ENCODE measurements at regions not wholly inside any gene's neighbourhood (a gene's known extent, or its start where the extent isn't known, plus 50 kb on each side); places are given as distances from the start of the nearest gene placed in this dataset.

GRCh38 chr10:10043083-10043482 lies 974.6 kb upstream of the CELF2 start:
- SMC1A ChIA-PET (ENCODE audit: uncharacterized antibody, unreplicated experiment): no interaction called here
- Histone ChIP-seq H3K4me2 (ENCODE audit: control insufficient read depth, insufficient read depth) (no peak overlapping the region), H3K4me1 (ENCODE audit: control insufficient read depth, insufficient read depth, low read length) (no peaks in the 10 kb centered on the region), H3K9me3 (replicated peaks; ENCODE audit: control insufficient read depth, insufficient read depth, low read length) (no peaks in the 10 kb centered on the region), H3K79me2 (ENCODE audit: control insufficient read depth, insufficient read depth, low read length) (no peaks in the 10 kb centered on the region), H4K20me1 (ENCODE audit: control insufficient read depth, insufficient read depth) (no peaks in the 10 kb centered on the region), H3K36me3 (ENCODE audit: control insufficient read depth in 2 of 2, insufficient read depth in 2 of 2, low read length in 1 of 2) (no peaks in the 10 kb centered on the region), H2AFZ (ENCODE audit: control insufficient read depth, low read depth, low read length) (no peak overlapping the region), H3K27ac (ENCODE audit: control insufficient read depth, insufficient read depth) (no peak overlapping the region), H3K4me3 (no peak overlapping the region), H3K9ac (ENCODE audit: control insufficient read depth, insufficient read depth, low read length) (no peak overlapping the region), H3K27me3 (replicated peaks in 1 of 2; ENCODE audit: control insufficient read depth in 2 of 2, insufficient read depth in 2 of 2, low read length in 1 of 2) (no peaks in the 10 kb centered on the region)
- in situ Hi-C loops (cut with MboI) (no loop called here), intact Hi-C loops (cut with micrococcal nuclease; ENCODE audit: unreplicated experiment) (no loop called here)
- DNase-seq (ENCODE audit: low read depth, low spot score) (no peak), ATAC-seq (no peak), FAIRE-seq (no peak)
- no TSS peak for BruUV-seq (replicated peaks)
- CTCF ChIA-PET: no interaction called here
- RAD21 ChIA-PET (ENCODE audit: unreplicated experiment): no interaction called here
- TF ChIP-seq, protein P1, sequence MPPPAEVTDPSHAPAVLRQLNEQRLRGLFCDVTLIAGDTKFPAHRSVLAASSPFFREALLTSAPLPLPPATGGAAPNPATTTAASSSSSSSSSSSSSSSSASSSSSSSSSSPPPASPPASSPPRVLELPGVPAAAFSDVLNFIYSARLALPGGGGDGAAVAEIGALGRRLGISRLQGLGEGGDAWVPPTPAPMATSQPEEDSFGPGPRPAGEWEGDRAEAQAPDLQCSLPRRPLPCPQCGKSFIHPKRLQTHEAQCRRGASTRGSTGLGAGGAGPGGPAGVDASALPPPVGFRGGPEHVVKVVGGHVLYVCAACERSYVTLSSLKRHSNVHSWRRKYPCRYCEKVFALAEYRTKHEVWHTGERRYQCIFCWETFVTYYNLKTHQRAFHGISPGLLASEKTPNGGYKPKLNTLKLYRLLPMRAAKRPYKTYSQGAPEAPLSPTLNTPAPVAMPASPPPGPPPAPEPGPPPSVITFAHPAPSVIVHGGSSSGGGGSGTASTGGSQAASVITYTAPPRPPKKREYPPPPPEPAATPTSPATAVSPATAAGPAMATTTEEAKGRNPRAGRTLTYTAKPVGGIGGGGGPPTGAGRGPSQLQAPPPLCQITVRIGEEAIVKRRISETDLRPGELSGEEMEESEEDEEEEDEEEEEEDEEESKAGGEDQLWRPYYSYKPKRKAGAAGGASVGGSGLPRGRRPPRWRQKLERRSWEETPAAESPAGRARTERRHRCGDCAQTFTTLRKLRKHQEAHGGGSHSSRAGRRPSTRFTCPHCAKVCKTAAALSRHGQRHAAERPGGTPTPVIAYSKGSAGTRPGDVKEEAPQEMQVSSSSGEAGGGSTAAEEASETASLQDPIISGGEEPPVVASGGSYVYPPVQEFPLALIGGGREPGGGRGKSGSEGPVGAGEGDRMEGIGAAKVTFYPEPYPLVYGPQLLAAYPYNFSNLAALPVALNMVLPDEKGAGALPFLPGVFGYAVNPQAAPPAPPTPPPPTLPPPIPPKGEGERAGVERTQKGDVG (CRISPR knock-in tag; IDR thresholded peaks at IDR 0.05): no peak
- no peak for TF ChIP-seq MEF2B (IDR thresholded peaks at IDR 0.05; ENCODE audit: partially characterized antibody, poor library complexity, severe bottlenecking)
- no peak for TF ChIP-seq ATF2 (IDR thresholded peaks at IDR 0.05; ENCODE audit: low read length)
- no peak for TF ChIP-seq ZBTB33 (IDR thresholded peaks at IDR 0.05)
- WGBS (ENCODE audit: insufficient coverage, insufficient replicate concordance, low lambda C conversion rate, missing lambda C conversion rate): 0% methylated on average over 1 of the region's 1 CpG
- POLR2A ChIA-PET: no interaction called here
